Bronchial epithelial cell (primary cell): ENCODE measurements at regions not wholly inside any gene's neighbourhood (a gene's known extent, or its start where the extent isn't known, plus 50 kb on each side); places are given as distances from the start of the nearest gene placed in this dataset.

Experiments used
- DNase-seq: peaks from one replicate; pipeline ENCODE4 v3.0.0-alpha.2; 2010; ENCODE audit warnings: low read depth
- FAIRE-seq: peaks from 2 replicates; lab custom pipeline; 2011; peaks lifted over from hg19 to GRCh38; lab: Jason Lieb, UNC
- H3K27me3 ChIP-seq: 2 replicates; pipeline ENCODE4 v1.5.1; 2011; ENCODE audit warnings: low read length; ENCODE audit not compliant: control insufficient read depth, insufficient read depth
- H3K36me3 ChIP-seq: 2 replicates; pipeline ENCODE4 v1.5.1; 2011; ENCODE audit warnings: low read length; ENCODE audit not compliant: control insufficient read depth, insufficient read depth
- H3K4me3 ChIP-seq: 2 replicates; pipeline ENCODE4 v1.5.1; 2011; ENCODE audit warnings: mild to moderate bottlenecking, low read depth, low read length, control low read depth
- TF ChIP-seq, protein P1 (sequence below): IDR thresholded peaks from 2 replicates; pipeline ENCODE4 v1.5.1; 2011; ENCODE audit warnings: mild to moderate bottlenecking, moderate library complexity, low read length, control low read depth, inconsistent platforms; ENCODE audit not compliant: insufficient read depth, severe bottlenecking

DNA sequence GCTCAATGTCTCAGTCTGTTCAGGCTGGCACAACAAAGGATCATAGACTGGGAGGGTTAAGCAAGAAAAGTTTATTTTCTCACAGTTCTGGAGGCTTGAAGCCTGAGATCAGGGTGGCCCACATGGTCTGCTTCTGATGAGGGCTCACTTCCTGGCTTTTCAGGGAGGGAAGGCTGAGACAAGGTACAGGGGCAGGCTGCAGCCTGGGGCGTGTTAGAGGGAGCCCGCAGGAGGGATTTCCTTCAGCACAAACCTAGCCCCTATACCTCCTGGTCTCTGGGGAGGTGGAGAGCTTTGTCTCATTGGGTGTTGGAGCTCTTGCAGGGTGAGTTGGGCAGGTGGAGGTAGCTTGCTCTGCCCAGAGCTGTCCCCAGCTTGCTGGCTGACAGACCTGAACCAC lies 81.1 kb upstream of the GPR6 start:
- no peak for DNase-seq
- peaks cover 3% of the 10 kb centered on the region for H3K27me3 ChIP-seq
- H3K36me3 ChIP-seq, result no peaks in the 10 kb centered on the region
- FAIRE-seq, result no peak
- TF ChIP-seq, protein P1, sequence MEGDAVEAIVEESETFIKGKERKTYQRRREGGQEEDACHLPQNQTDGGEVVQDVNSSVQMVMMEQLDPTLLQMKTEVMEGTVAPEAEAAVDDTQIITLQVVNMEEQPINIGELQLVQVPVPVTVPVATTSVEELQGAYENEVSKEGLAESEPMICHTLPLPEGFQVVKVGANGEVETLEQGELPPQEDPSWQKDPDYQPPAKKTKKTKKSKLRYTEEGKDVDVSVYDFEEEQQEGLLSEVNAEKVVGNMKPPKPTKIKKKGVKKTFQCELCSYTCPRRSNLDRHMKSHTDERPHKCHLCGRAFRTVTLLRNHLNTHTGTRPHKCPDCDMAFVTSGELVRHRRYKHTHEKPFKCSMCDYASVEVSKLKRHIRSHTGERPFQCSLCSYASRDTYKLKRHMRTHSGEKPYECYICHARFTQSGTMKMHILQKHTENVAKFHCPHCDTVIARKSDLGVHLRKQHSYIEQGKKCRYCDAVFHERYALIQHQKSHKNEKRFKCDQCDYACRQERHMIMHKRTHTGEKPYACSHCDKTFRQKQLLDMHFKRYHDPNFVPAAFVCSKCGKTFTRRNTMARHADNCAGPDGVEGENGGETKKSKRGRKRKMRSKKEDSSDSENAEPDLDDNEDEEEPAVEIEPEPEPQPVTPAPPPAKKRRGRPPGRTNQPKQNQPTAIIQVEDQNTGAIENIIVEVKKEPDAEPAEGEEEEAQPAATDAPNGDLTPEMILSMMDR, result no peak
- no peak overlapping the region for H3K4me3 ChIP-seq

GRCh38 chr6:109897561-109898080 lies 80.5 kb upstream of the GPR6 start:
- FAIRE-seq, result no peak
- Histone ChIP-seq H3K4me3 (no peak overlapping the region), H3K36me3 (no peaks in the 10 kb centered on the region), H3K27me3 (peaks cover 3% of the 10 kb centered on the region)
- DNase-seq, result no peak
- TF ChIP-seq, protein P1, result no peak

DNA sequence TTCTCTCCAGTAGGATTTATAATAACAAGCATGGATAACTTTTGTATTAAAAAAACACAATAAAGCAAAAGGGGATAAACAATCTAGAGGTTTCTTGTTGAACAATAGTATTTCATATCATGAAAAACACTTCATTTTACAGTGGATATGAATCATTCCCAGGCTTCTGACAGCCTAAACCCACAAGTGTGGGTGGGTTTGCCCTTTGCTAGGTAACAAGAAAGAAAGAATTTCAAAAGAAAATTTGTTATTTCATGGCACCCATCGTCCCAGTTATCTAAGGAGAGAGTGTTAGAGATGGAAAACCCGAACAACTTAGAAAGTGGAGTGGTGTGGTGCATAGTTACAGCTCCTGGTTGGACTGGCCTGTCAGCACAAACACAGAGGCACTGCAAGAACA lies 76.1 kb upstream of the GPR6 start:
- Histone ChIP-seq H3K36me3 (no peaks in the 10 kb centered on the region), H3K4me3 (no peak overlapping the region), H3K27me3 (peaks cover 3% of the 10 kb centered on the region)
- no peak for DNase-seq
- TF ChIP-seq, protein P1, result no peak
- FAIRE-seq, result no peak

DNA sequence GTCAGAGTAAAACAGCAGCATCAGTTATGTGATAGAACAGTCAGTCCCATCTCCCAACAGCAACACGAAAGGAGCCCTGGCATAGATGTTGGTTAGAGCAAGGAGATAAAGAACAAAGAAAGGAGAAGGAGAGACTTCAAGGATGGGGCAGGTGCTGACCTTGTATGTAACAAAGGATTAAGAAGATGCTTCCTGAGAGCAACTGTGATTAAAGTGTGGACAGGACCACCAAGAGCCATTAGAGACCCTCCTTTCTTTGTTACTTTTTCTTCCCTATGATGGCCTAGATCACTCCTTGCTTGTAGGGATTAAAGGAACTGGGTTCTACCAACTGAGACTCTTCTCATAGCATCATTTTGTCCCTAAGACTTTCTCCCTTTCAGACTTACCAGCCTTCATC lies 75.2 kb upstream of the GPR6 start:
- Histone ChIP-seq H3K27me3 (peaks cover 1% of the 10 kb centered on the region), H3K36me3 (no peaks in the 10 kb centered on the region), H3K4me3 (no peak overlapping the region)
- DNase-seq, result no peak
- TF ChIP-seq, protein P1, result no peak
- FAIRE-seq, result no peak

DNA sequence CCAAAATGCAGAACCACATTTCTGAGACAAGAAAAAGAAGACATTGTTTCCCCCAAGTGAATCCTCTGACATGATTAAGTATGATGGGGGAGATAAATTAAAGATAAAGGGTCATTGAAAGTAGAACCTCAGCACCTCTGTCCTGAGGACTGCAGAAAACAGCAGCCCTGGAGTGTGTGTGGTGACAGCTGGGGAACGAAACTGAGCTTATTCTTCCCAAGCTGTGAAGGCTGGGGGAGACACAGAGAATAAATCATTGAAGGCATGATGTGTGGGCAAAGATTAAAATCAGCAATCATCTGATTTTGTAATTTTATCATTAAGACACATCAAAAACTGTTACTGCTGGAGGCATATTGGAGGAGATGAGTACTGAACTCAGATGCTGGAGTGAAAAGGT lies 67.5 kb upstream of the GPR6 start:
- TF ChIP-seq, protein P1, result no peak
- H3K4me3 ChIP-seq, result no peak overlapping the region
- H3K27me3 ChIP-seq, result peaks cover 2% of the 10 kb centered on the region
- DNase-seq, result no peak
- no peaks in the 10 kb centered on the region for H3K36me3 ChIP-seq
- no peak for FAIRE-seq

- Histone ChIP-seq H3K4me3 (no peak overlapping the region), H3K36me3 (no peaks in the 10 kb centered on the region), H3K27me3 (peaks cover 2% of the 10 kb centered on the region)
- TF ChIP-seq, protein P1, result no peak
- FAIRE-seq (no peak), DNase-seq (no peak)
Measured at GRCh38 chr6:109912118-109912517, 66.0 kb upstream of the GPR6 start.
